ENCODE measurements at regions not wholly inside any gene's neighbourhood (a gene's known extent, or its start where the extent isn't known, plus 50 kb on each side); places are given as distances from the start of the nearest gene placed in this dataset.

DNA sequence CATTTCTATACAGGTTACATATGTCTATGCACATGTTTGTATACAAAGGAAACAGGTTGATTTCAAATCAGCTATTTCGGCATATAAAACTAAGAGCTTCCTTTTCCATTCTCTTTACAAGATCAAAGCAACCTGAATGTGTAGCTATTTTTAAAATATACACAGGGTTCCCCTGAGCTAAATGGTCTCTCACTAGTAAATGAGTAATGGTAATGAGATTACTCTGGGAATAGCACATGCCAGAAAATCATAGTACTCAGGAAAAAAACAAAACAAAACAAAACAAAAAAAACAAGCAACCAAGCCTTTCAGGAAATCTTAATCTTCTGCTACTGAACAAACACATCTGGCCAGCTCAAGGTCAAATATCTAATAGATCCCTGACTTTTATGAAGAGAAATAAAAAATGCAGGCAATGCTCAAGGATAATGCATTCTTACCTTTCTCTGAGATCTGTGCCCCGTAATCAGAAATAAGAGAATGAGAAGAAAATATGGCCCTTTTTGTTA lies 156.6 kb upstream of the POU2AF2 start:
- intact Hi-C loops (cut with DNase I, micrococcal nuclease): no loop called here
- ChIA-PET CTCF (interaction anchor here (0.5 to 1.0 kb wide), 4 partner anchors 8 to 881 kb away, joined by 3 to 4 read pairs (median 3); no protein-coding TSS in a partner anchor), POLR2A (no interaction called here)
- Mint-ChIP-seq H3K27me3 (peaks cover 8% of the 10 kb centered on the region), H3K4me1 (no peaks in the 10 kb centered on the region), H3K9me3 (ENCODE audit: low read depth) (no peaks in the 10 kb centered on the region), H3K36me3 (ENCODE audit: low read depth) (no peaks in the 10 kb centered on the region), H3K27ac (no peak overlapping the region), H3K4me3 (no peak overlapping the region)
- DNase-seq (no peak), ATAC-seq (no peak)

DNA sequence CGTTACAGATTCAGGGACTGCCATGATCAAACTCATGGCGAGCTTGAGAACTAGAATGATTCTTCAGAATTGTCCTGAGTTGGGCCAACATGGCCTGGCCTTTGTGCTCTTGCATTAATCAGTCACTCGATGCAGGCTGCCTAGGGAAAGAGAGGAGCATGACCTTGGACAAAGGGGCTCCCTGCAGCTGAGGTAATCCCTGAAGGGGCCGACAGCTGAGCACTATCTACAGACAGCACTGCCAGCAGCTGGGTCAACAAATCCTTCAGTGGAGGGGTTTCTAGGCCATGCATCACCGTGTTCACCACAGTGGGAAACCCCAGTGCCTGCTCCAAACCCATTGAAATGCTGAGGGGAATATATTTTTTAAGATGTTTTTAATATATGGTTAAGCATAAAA lies 159.5 kb upstream of the POU2AF2 start:
- no peaks in the 10 kb centered on the region for H3K4me1 Mint-ChIP-seq
- no peaks in the 10 kb centered on the region for H3K36me3 Mint-ChIP-seq (ENCODE audit: low read depth)
- POLR2A ChIA-PET: no interaction called here
- ATAC-seq (no peak), DNase-seq (no peak)
- peaks cover 10% of the 10 kb centered on the region for H3K27me3 Mint-ChIP-seq
- H3K9me3 Mint-ChIP-seq (ENCODE audit: low read depth): no peaks in the 10 kb centered on the region
- CTCF ChIA-PET: no interaction called here
- no peak overlapping the region for H3K27ac Mint-ChIP-seq
- intact Hi-C loops (cut with DNase I, micrococcal nuclease): no loop called here
- H3K4me3 Mint-ChIP-seq: no peak overlapping the region

DNA sequence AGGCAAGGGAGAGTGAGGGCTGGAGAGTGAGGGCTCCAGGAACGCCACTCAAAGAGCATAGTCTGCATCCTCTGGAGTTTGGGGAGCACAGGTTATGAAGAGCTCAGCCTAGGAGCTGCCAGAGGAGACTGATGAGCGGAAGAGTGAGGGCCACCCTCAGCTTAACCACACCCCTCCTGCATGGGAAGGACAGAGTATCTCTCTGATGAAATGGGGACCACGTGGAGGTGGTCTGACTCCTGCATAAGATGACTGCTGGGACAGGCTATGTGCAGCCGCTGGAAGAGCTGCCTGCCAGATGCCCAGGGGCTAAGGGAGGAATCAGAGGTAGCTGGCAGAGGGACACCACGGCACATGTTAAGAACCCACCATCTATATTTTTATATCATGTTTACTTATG lies 162.9 kb upstream of the POU2AF2 start:
- no peak for ATAC-seq
- H3K36me3 Mint-ChIP-seq (ENCODE audit: low read depth): no peaks in the 10 kb centered on the region
- no peaks in the 10 kb centered on the region for H3K9me3 Mint-ChIP-seq (ENCODE audit: low read depth)
- DNase-seq: no peak
- ChIA-PET POLR2A (no interaction called here), CTCF (no interaction called here)
- intact Hi-C loops (cut with DNase I, micrococcal nuclease): no loop called here
- H3K27me3 Mint-ChIP-seq: peaks cover 7% of the 10 kb centered on the region
- no peak overlapping the region for H3K27ac Mint-ChIP-seq
- H3K4me1 Mint-ChIP-seq: no peaks in the 10 kb centered on the region
- no peak overlapping the region for H3K4me3 Mint-ChIP-seq

DNA sequence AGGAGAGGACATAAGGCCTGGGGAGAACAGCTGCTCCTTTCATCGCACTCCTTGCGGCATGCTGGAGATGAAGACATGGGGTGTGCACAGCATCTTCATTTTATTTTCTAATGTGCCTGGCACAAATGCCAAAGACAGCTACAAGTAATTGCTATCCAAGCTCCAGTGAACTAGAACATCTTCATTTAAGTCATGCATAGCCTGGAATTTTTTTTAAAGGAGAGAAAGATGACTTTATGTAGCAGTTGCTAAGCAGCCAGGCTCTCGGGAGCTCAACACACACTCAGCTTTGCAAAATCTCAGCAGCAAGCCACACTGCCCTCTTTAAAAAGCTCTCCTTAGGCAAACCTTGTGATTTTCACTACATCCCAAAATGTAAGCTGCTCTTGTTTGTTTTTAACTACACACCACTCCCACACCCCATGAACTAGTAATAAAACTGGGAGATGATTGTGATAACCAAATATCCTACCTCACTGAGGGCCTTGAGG lies 164.5 kb upstream of the POU2AF2 start:
- no peak for DNase-seq
- Mint-ChIP-seq H3K4me3 (no peak overlapping the region), H3K36me3 (ENCODE audit: low read depth) (no peaks in the 10 kb centered on the region), H3K27ac (no peak overlapping the region), H3K9me3 (ENCODE audit: low read depth) (no peaks in the 10 kb centered on the region), H3K27me3 (peaks cover 3% of the 10 kb centered on the region), H3K4me1 (no peaks in the 10 kb centered on the region)
- ATAC-seq: no peak
- ChIA-PET CTCF (no interaction called here), POLR2A (no interaction called here)
- intact Hi-C loops (cut with DNase I, micrococcal nuclease): no loop called here

DNA sequence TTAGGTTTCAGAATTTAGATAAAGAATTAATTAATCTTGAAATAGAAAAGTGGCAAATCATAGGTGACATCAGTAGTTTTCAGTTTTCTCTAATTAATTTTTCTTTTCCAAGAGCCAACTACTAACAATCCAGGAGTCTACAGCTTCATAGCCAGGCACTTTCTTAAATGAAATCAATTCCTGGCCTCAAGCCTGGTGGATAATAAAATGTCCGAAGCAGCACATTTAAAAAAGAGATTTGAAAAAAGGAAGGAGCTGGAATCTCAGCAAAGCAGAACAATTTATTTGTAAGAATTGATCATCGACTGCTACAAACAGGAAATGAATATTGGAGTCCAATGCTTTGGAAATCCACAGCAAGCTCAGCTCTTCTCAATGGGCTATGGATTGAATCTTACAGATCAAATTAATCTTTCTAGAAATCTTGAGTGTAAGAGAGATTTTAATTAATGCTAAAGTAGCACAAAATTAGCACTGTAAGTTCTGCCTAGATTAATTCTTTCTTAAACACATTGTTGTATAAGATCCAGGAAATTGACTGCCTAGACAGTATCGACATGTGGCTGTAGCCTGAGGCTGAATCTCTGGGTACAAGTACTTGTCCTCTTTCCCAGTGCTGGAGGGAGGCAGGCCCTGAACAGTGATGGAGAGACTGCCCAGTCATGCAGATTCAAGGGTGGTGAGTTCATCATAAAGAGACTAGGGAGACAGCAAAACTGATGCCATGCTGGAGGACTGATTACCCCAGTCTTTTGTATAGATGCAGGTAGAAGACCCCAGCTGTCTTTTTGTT lies 167.8 kb upstream of the POU2AF2 start:
- H3K4me1 Mint-ChIP-seq: no peaks in the 10 kb centered on the region
- H3K36me3 Mint-ChIP-seq (ENCODE audit: low read depth): no peaks in the 10 kb centered on the region
- ATAC-seq (no peak), DNase-seq (no peak)
- no peaks in the 10 kb centered on the region for H3K9me3 Mint-ChIP-seq (ENCODE audit: low read depth)
- POLR2A ChIA-PET: no interaction called here
- no peak overlapping the region for H3K27ac Mint-ChIP-seq
- H3K4me3 Mint-ChIP-seq: no peak overlapping the region
- intact Hi-C loops (cut with DNase I, micrococcal nuclease): no loop called here
- CTCF ChIA-PET: interaction anchor here (1.0 kb wide), 1 partner anchor 97 kb away, joined by 3 read pairs; no protein-coding TSS in a partner anchor
- H3K27me3 Mint-ChIP-seq: peaks cover 2% of the 10 kb centered on the region

DNA sequence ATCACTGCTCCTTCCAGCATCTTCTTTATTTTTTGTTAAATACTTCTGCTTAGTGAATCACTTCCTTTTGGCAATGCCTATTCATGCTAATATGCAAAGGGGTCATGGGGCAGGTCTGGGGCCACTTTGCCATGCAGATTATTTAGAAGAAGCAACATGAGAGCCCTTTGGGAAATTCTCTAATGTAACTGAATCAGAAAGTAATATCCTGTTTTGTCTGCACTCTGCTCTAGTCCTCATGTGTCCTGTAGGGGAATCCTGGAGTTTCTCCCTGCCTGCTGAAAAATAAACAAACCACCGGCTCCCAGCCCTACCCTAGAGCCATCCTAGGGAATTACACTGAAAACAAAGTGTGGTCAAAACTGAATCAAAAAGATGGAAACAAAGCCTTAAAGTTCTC lies 176.5 kb upstream of the POU2AF2 start:
- DNase-seq (no peak), ATAC-seq (no peak)
- Mint-ChIP-seq H3K9me3 (ENCODE audit: low read depth) (peaks cover 6% of the 10 kb centered on the region), H3K4me3 (no peak overlapping the region), H3K27ac (no peak overlapping the region), H3K4me1 (no peaks in the 10 kb centered on the region), H3K27me3 (peaks cover 4% of the 10 kb centered on the region), H3K36me3 (ENCODE audit: low read depth) (no peaks in the 10 kb centered on the region)
- POLR2A ChIA-PET: no interaction called here
- CTCF ChIA-PET: no interaction called here
- intact Hi-C loops (cut with DNase I, micrococcal nuclease): no loop called here

- DNase-seq: no peak
- Mint-ChIP-seq H3K9me3 (ENCODE audit: low read depth) (peaks cover 6% of the 10 kb centered on the region), H3K4me3 (no peak overlapping the region), H3K27ac (no peak overlapping the region), H3K36me3 (ENCODE audit: low read depth) (no peaks in the 10 kb centered on the region), H3K4me1 (no peaks in the 10 kb centered on the region), H3K27me3 (peaks cover 4% of the 10 kb centered on the region)
- CTCF ChIA-PET: no interaction called here
- POLR2A ChIA-PET: no interaction called here
- no peak for ATAC-seq
- intact Hi-C loops (cut with DNase I, micrococcal nuclease): no loop called here
Observed at GRCh38 chr11:111067994-111068393, 177.5 kb upstream of the POU2AF2 start.

GRCh38 chr11:111066846-111067245 lies 178.7 kb upstream of the POU2AF2 start:
- intact Hi-C loops (cut with DNase I, micrococcal nuclease): no loop called here
- Mint-ChIP-seq H3K4me1 (no peaks in the 10 kb centered on the region), H3K27me3 (peaks cover 4% of the 10 kb centered on the region), H3K4me3 (no peak overlapping the region), H3K36me3 (ENCODE audit: low read depth) (no peaks in the 10 kb centered on the region), H3K9me3 (ENCODE audit: low read depth) (peaks cover 6% of the 10 kb centered on the region), H3K27ac (no peak overlapping the region)
- no peak for DNase-seq
- ATAC-seq: no peak
- ChIA-PET CTCF (no interaction called here), POLR2A (no interaction called here)

DNA sequence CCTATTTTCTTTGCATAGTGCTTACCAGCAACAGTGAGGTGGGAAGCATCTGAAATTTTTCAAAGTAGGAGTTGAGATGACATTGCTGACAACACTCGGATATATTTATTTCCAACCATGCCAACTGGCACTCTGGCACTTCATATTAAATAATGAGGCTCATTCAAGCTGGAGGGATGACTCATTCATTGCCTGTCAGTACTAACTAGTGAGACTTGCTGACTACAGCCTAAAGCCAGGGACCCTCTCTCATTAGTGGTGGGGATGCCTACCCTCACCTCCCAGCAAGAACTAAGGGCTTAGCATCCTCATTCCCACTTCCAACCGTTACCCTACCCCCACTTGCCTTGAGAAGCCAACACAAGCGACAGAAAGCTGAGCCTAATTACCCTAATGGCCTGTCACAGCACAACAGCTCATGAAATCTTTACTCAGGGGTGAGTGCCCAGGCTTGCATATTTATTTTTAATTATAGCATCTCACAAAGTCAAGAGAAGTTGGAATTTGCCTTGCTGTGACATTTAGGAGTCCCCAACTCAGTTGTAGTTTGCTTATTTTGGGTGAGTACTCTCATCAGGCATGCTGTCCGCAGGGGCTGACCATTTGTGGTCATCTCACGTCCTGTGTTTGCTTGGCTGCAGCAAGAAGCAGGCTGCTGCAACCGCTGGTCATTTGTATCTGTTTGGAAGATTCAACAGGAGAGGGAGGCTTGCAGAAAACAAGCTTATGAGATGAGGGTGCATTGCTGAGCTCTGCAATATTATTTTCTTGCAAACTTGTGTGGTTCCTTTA lies 181.6 kb upstream of the POU2AF2 start:
- ATAC-seq: no peak
- intact Hi-C loops (cut with DNase I, micrococcal nuclease): no loop called here
- Mint-ChIP-seq H3K27me3 (peaks cover 4% of the 10 kb centered on the region), H3K36me3 (ENCODE audit: low read depth) (no peaks in the 10 kb centered on the region), H3K9me3 (ENCODE audit: low read depth) (peaks cover 6% of the 10 kb centered on the region), H3K4me3 (no peak overlapping the region), H3K4me1 (no peaks in the 10 kb centered on the region), H3K27ac (no peak overlapping the region)
- ChIA-PET CTCF (no interaction called here), POLR2A (no interaction called here)
- DNase-seq: no peak

DNA sequence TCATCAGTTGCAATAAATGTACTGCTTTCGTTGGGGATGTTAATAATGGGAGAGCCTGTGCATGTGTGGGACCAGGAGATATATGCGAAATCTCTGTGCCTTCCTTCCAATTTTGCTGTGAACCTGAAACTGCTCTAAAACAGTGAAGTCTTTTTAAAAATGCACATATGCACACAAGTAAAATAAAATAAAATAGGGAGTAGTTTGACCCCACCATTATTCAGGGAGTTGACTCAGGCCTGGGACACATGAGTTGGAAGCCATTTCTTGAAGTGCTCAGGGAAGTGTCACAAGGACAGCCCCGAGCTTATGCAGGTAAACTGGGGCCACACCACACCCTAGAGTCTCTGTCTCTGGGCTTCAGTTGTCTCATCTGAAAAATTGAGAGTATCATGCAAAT lies 183.1 kb upstream of the POU2AF2 start:
- H3K9me3 Mint-ChIP-seq (ENCODE audit: low read depth): no peaks in the 10 kb centered on the region
- ChIA-PET CTCF (interaction anchor here (0.7 kb wide), 1 partner anchor 269 kb away, joined by 3 read pairs; no protein-coding TSS in a partner anchor), POLR2A (no interaction called here)
- no peak overlapping the region for H3K4me3 Mint-ChIP-seq
- DNase-seq: no peak
- intact Hi-C loops (cut with DNase I, micrococcal nuclease): no loop called here
- ATAC-seq: no peak
- peaks cover 2% of the 10 kb centered on the region for H3K27me3 Mint-ChIP-seq
- H3K27ac Mint-ChIP-seq: no peak overlapping the region
- H3K4me1 Mint-ChIP-seq: no peaks in the 10 kb centered on the region
- no peaks in the 10 kb centered on the region for H3K36me3 Mint-ChIP-seq (ENCODE audit: low read depth)

DNA sequence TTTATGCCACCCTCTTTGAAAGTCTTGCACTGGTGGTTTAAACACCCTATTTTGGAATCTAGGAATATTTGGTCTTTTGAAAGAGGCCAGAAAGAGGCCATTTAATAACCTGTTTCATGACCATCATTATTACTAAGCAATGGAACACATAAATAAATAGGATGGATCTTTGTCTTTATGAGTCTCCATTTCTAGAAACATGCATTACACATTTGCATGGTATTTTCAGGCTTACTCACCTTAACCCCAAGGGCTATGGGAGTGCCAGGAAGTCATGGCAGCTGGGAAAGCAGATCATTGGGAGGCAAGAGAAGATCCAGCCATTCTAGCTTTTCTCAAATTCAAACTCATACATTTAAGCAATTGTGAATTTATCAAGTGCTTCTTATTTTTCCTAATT lies 185.8 kb upstream of the POU2AF2 start:
- intact Hi-C loops (cut with DNase I, micrococcal nuclease): no loop called here
- POLR2A ChIA-PET: no interaction called here
- H3K27me3 Mint-ChIP-seq: no peaks in the 10 kb centered on the region
- H3K4me3 Mint-ChIP-seq: no peak overlapping the region
- CTCF ChIA-PET: no interaction called here
- ATAC-seq: no peak
- H3K27ac Mint-ChIP-seq: no peak overlapping the region
- no peaks in the 10 kb centered on the region for H3K4me1 Mint-ChIP-seq
- H3K9me3 Mint-ChIP-seq (ENCODE audit: low read depth): no peaks in the 10 kb centered on the region
- no peak for DNase-seq
- no peaks in the 10 kb centered on the region for H3K36me3 Mint-ChIP-seq (ENCODE audit: low read depth)

- no peaks in the 10 kb centered on the region for H3K27me3 Mint-ChIP-seq
- ATAC-seq (no peak), DNase-seq (no peak)
- no peak overlapping the region for H3K4me3 Mint-ChIP-seq
- H3K4me1 Mint-ChIP-seq: no peaks in the 10 kb centered on the region
- no peaks in the 10 kb centered on the region for H3K36me3 Mint-ChIP-seq (ENCODE audit: low read depth)
- intact Hi-C loops (cut with DNase I, micrococcal nuclease): no loop called here
- H3K27ac Mint-ChIP-seq: no peak overlapping the region
- POLR2A ChIA-PET: no interaction called here
- CTCF ChIA-PET: no interaction called here
- H3K9me3 Mint-ChIP-seq (ENCODE audit: low read depth): no peaks in the 10 kb centered on the region
Observed at GRCh38 chr11:111049131-111049530, 196.4 kb upstream of the POU2AF2 start.

Measured in activated CD4-positive, alpha-beta T cell treated with anti-CD3 and anti-CD28 coated beads for 36 hours (primary cell).